Caco-2 (cell line): ENCODE measurements at regions not wholly inside any gene's neighbourhood (a gene's known extent, or its start where the extent isn't known, plus 50 kb on each side); places are given as distances from the start of the nearest gene placed in this dataset.

ENCODE experiments used
- BruUV-seq: library from RNA; stranded (reverse); fragments of 400-500 nt; replicated peaks from 2 replicates; lab custom pipeline; 2021; lab: Mats Ljungman, UMichigan
- CTCF ChIA-PET: fragments of 300-600 bp; sonication (Branson Sonifier 250); formaldehyde crosslinking; loops from one replicate; lab custom pipeline; 2022; ENCODE audit warnings: antibody characterized with exemption; lab: Charles Lee
- POLR2A ChIA-PET: fragments of 300-600 bp; sonication (Branson Sonifier 250); formaldehyde crosslinking; loops from one replicate; lab custom pipeline; 2022; ENCODE audit warnings: antibody characterized with exemption; lab: Charles Lee
- DNase-seq, 2 experiments: peaks; one replicate each; pipeline versions ENCODE4 v3.0.0 to v3.0.0-alpha.2; 2020 to 2022
- H3K27me3 ChIP-seq: replicated peaks from 2 replicates; pipeline ENCODE4 v1.6.0; 2011; ENCODE audit warnings: low read length; ENCODE audit not compliant: control insufficient read depth, insufficient read depth
- H3K36me3 ChIP-seq: 2 replicates; pipeline ENCODE4 v1.5.1; 2011; ENCODE audit warnings: low read length; ENCODE audit not compliant: control insufficient read depth, insufficient read depth
- H3K4me1 ChIP-seq: fragments of 250-450 bp; sonication (Bioruptor Pico); 2 replicates; pipeline ENCODE4 v1.5.1; 2020; ENCODE audit warnings: mild to moderate bottlenecking
- H3K4me3 ChIP-seq: 2 replicates; pipeline ENCODE4 v1.5.1; 2011; ENCODE audit warnings: low read depth, mild to moderate bottlenecking, control low read depth, low read length
- H3K9me3 ChIP-seq: fragments of 250-450 bp; sonication (Bioruptor Pico); 2 replicates; pipeline ENCODE4 v1.5.1; 2020; ENCODE audit warnings: mild to moderate bottlenecking, moderate library complexity
- H3K27ac Mint-ChIP-seq: one replicate; pipeline ENCODE4 v1.8.0; 2022; ENCODE audit warnings: mixed read lengths; ENCODE audit not compliant: unreplicated experiment
- H3K27me3 Mint-ChIP-seq: one replicate; pipeline ENCODE4 v1.8.0; 2022; ENCODE audit warnings: mixed read lengths; ENCODE audit not compliant: insufficient read depth, unreplicated experiment
- H3K36me3 Mint-ChIP-seq: one replicate; pipeline ENCODE4 v1.8.0; 2022; ENCODE audit warnings: mild to moderate bottlenecking, mixed read lengths; ENCODE audit not compliant: insufficient read depth, unreplicated experiment
- H3K4me1 Mint-ChIP-seq: one replicate; pipeline ENCODE4 v1.8.0; 2022; ENCODE audit warnings: low read depth, mixed read lengths; ENCODE audit not compliant: unreplicated experiment
- H3K4me3 Mint-ChIP-seq: one replicate; pipeline ENCODE4 v1.8.0; 2022; ENCODE audit warnings: mild to moderate bottlenecking, moderate library complexity, mixed read lengths; ENCODE audit not compliant: unreplicated experiment
- H3K9me3 Mint-ChIP-seq: one replicate; pipeline ENCODE4 v1.8.0; 2022; ENCODE audit warnings: mixed read lengths; ENCODE audit not compliant: unreplicated experiment
- intact Hi-C: fragments of 100-400 bp; cut with micrococcal nuclease; formaldehyde crosslinking; loops from one replicate; pipeline ENCODE4 v1.10.0; 2022; ENCODE audit not compliant: unreplicated experiment
- TF ChIP-seq, protein P1 (sequence below), 2 experiments: fragments of 200-600 bp in 1 of 2; IDR thresholded peaks; 1 replicate in 1 of 2; 2 replicates in 1 of 2; pipeline versions ENCODE4 v1.5.1 to v1.8.0; 2011 to 2022; ENCODE audit warnings: antibody characterized with exemption in 1 of 2, control low read depth in 1 of 2, inconsistent platforms in 1 of 2, low read depth in 1 of 2, low read length in 1 of 2, mild to moderate bottlenecking in 1 of 2, moderate library complexity in 1 of 2; ENCODE audit not compliant: insufficient read depth in 1 of 2, severe bottlenecking in 1 of 2, unreplicated experiment in 1 of 2

DNA sequence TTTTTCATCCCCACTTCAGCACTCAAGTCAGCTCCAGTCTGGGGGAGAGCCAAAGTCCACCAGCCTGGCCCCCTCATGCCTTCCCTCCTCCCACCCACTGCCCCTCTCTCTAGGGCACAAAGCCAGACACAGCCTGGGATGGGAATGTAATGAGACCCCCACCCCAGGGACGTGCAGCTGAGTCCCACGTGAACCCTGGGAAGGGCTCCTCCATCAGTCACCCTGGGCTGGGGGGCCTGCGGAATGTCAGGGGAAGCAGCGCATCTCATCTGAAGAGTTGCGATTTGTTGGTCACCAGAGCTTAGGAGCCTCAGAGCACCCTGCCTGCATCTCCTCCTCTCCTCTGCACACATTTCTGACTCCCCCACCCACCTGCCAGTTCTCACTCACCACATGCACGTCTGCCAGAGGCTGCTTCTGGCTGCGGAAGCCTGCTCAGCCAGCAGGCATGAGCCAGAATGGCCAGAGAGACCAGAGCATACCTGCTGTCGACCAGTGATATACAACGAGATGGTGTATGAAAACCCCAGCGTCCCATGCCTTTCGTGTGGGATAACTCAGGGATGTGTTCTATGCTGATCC is 167.1 kb upstream of the TOP1 start:
- Mint-ChIP-seq H3K27me3 (peaks cover 19% of the 10 kb centered on the region), H3K9me3 (no peaks in the 10 kb centered on the region), H3K27ac (no peak overlapping the region), H3K4me1 (no peaks in the 10 kb centered on the region), H3K36me3 (no peaks in the 10 kb centered on the region), H3K4me3 (no peak overlapping the region)
- DNase-seq, result no peak
- no TSS peak for BruUV-seq
- intact Hi-C loops, result no loop called here
- TF ChIP-seq, protein P1, sequence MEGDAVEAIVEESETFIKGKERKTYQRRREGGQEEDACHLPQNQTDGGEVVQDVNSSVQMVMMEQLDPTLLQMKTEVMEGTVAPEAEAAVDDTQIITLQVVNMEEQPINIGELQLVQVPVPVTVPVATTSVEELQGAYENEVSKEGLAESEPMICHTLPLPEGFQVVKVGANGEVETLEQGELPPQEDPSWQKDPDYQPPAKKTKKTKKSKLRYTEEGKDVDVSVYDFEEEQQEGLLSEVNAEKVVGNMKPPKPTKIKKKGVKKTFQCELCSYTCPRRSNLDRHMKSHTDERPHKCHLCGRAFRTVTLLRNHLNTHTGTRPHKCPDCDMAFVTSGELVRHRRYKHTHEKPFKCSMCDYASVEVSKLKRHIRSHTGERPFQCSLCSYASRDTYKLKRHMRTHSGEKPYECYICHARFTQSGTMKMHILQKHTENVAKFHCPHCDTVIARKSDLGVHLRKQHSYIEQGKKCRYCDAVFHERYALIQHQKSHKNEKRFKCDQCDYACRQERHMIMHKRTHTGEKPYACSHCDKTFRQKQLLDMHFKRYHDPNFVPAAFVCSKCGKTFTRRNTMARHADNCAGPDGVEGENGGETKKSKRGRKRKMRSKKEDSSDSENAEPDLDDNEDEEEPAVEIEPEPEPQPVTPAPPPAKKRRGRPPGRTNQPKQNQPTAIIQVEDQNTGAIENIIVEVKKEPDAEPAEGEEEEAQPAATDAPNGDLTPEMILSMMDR (IDR thresholded peaks at IDR 0.05; ENCODE audit: insufficient read depth in 1 of 2, low read depth in 1 of 2, low read length in 1 of 2, severe bottlenecking in 1 of 2, unreplicated experiment in 1 of 2), result no peak
- Histone ChIP-seq H3K9me3 (no peaks in the 10 kb centered on the region), H3K4me1 (peaks cover 8% of the 10 kb centered on the region; the same call in 1 of the 2 replicates), H3K27me3 (no peaks in the 10 kb centered on the region), H3K36me3 (no peaks in the 10 kb centered on the region), H3K4me3 (no peak overlapping the region)
- CTCF ChIA-PET, result interaction anchor here (0.5 kb wide), 1 partner anchor 185 kb away, joined by 11 read pairs; no protein-coding TSS in a partner anchor
- POLR2A ChIA-PET, result no interaction called here

- Mint-ChIP-seq H3K4me1 (peaks cover 3% of the 10 kb centered on the region), H3K27me3 (peaks cover 12% of the 10 kb centered on the region), H3K27ac (no peak overlapping the region), H3K4me3 (no peak overlapping the region), H3K9me3 (no peaks in the 10 kb centered on the region), H3K36me3 (no peaks in the 10 kb centered on the region)
- no peak overlapping the region for H3K4me3 ChIP-seq
- no peaks in the 10 kb centered on the region for H3K9me3 ChIP-seq
- POLR2A ChIA-PET, result no interaction called here
- H3K36me3 ChIP-seq, result no peaks in the 10 kb centered on the region
- TF ChIP-seq, protein P1 (IDR thresholded peaks at IDR 0.05; ENCODE audit: insufficient read depth in 1 of 2, low read depth in 1 of 2, low read length in 1 of 2, severe bottlenecking in 1 of 2, unreplicated experiment in 1 of 2), result no peak
- no TSS peak for BruUV-seq
- no peak for DNase-seq
- intact Hi-C loops, result no loop called here
- CTCF ChIA-PET, result interaction anchor here (0.6 kb wide), 1 partner anchor 84 kb away, joined by 5 read pairs; no protein-coding TSS in a partner anchor
- H3K27me3 ChIP-seq, result no peaks in the 10 kb centered on the region
- peaks cover 14% of the 10 kb centered on the region for H3K4me1 ChIP-seq
Measured at GRCh38 chr20:40863355-40863919, 165.2 kb upstream of the TOP1 start.

GRCh38 chr20:40864470-40864869 is 164.2 kb upstream of the TOP1 start:
- no peaks in the 10 kb centered on the region for H3K9me3 Mint-ChIP-seq
- POLR2A ChIA-PET, result no interaction called here
- intact Hi-C loops, result no loop called here
- peaks cover 7% of the 10 kb centered on the region for H3K4me1 Mint-ChIP-seq
- H3K27me3 Mint-ChIP-seq, result peaks cover 12% of the 10 kb centered on the region
- BruUV-seq, result no TSS peak
- Histone ChIP-seq H3K4me1 (peaks cover 19% of the 10 kb centered on the region), H3K4me3 (no peak overlapping the region), H3K36me3 (no peaks in the 10 kb centered on the region), H3K9me3 (no peaks in the 10 kb centered on the region), H3K27me3 (no peaks in the 10 kb centered on the region)
- DNase-seq, result no peak
- no peak overlapping the region for H3K4me3 Mint-ChIP-seq
- H3K27ac Mint-ChIP-seq, result no peak overlapping the region
- no peaks in the 10 kb centered on the region for H3K36me3 Mint-ChIP-seq
- CTCF ChIA-PET, result no interaction called here
- TF ChIP-seq, protein P1 (IDR thresholded peaks at IDR 0.05; ENCODE audit: insufficient read depth in 1 of 2, low read depth in 1 of 2, low read length in 1 of 2, severe bottlenecking in 1 of 2, unreplicated experiment in 1 of 2), result no peak
